H9 (cell line): ENCODE measurements at regions not wholly inside any gene's neighbourhood (a gene's known extent, or its start where the extent isn't known, plus 50 kb on each side); places are given as distances from the start of the nearest gene placed in this dataset.

Experiments
- DNase-seq: peaks from one replicate; pipeline ENCODE4 v3.0.0-alpha.2; 2017
- H2AFZ ChIP-seq: one replicate; pipeline ENCODE4 v1.6.1; 2013; ENCODE audit warnings: mild to moderate bottlenecking, low read length, control low read depth, moderate library complexity
- H2AK5ac ChIP-seq: 2 replicates; pipeline ENCODE4 v1.6.1; 2013; ENCODE audit warnings: low read length, control low read depth, mixed read lengths; ENCODE audit not compliant: insufficient read length
- H2BK120ac ChIP-seq: one replicate; pipeline ENCODE4 v1.6.1; 2013; ENCODE audit warnings: low read depth, mild to moderate bottlenecking, low read length, control low read depth, inconsistent platforms; ENCODE audit not compliant: poor library complexity, severe bottlenecking
- H2BK12ac ChIP-seq: 2 replicates; pipeline ENCODE4 v1.6.1; 2013; ENCODE audit warnings: low read length, control low read depth, mixed read lengths, low read depth; ENCODE audit not compliant: insufficient read length
- H2BK15ac ChIP-seq: 2 replicates; pipeline ENCODE4 v1.6.1; 2013; ENCODE audit warnings: low read depth, low read length, control low read depth
- H2BK20ac ChIP-seq: one replicate; pipeline ENCODE4 v1.6.1; 2013; ENCODE audit warnings: low read depth, mild to moderate bottlenecking, low read length, control low read depth, inconsistent platforms; ENCODE audit not compliant: poor library complexity, severe bottlenecking
- H2BK5ac ChIP-seq: 2 replicates; pipeline ENCODE4 v1.6.1; 2013; ENCODE audit warnings: low read length, control low read depth, mixed read lengths; ENCODE audit not compliant: insufficient read length
- H3K14ac ChIP-seq: 2 replicates; pipeline ENCODE4 v1.6.1; 2013; ENCODE audit warnings: low read length, control low read depth; ENCODE audit not compliant: insufficient read depth
- H3K18ac ChIP-seq: 2 replicates; pipeline ENCODE4 v1.6.1; 2013; ENCODE audit warnings: low read depth, mild to moderate bottlenecking, mixed read lengths, low read length, control low read depth; ENCODE audit not compliant: insufficient read length
- H3K23ac ChIP-seq: 2 replicates; pipeline ENCODE4 v1.6.1; 2013; ENCODE audit warnings: low read length, control low read depth, mixed read lengths, low read depth; ENCODE audit not compliant: insufficient read length
- H3K23me2 ChIP-seq: 2 replicates; pipeline ENCODE4 v1.6.1; 2013; ENCODE audit warnings: low read depth, mild to moderate bottlenecking, mixed read lengths, low read length, control low read depth; ENCODE audit not compliant: insufficient read length, poor library complexity, severe bottlenecking
- H3K27ac ChIP-seq: 2 replicates; pipeline ENCODE4 v1.5.1; 2013; ENCODE audit warnings: low read length, control low read depth, mixed read lengths, low read depth; ENCODE audit not compliant: insufficient read length
- H3K27me3 ChIP-seq: 2 replicates; pipeline ENCODE4 v1.6.1; 2013; ENCODE audit warnings: low read length, control low read depth, inconsistent platforms; ENCODE audit not compliant: insufficient read depth
- H3K4ac ChIP-seq: 2 replicates; pipeline ENCODE4 v1.6.1; 2013; ENCODE audit warnings: low read depth, mild to moderate bottlenecking, control low read depth, inconsistent platforms, low read length, moderate library complexity
- H3K4me1 ChIP-seq: 2 replicates; pipeline ENCODE4 v1.6.1; 2013; ENCODE audit warnings: low read length, control low read depth, inconsistent platforms; ENCODE audit not compliant: insufficient read depth
- H3K4me2 ChIP-seq: 2 replicates; pipeline ENCODE4 v1.6.1; 2013; ENCODE audit warnings: low read length, control low read depth, mixed read lengths; ENCODE audit not compliant: insufficient read length, insufficient read depth
- H3K56ac ChIP-seq: 2 replicates; pipeline ENCODE4 v1.6.1; 2013; ENCODE audit warnings: low read depth, mild to moderate bottlenecking, mixed read lengths, low read length, control low read depth; ENCODE audit not compliant: insufficient read length
- H3K79me1 ChIP-seq: 2 replicates; pipeline ENCODE4 v1.6.1; 2013; ENCODE audit warnings: low read depth, mild to moderate bottlenecking, moderate library complexity, low read length, control low read depth, inconsistent platforms; ENCODE audit not compliant: insufficient read depth, poor library complexity, severe bottlenecking
- H3K79me2 ChIP-seq: 2 replicates; pipeline ENCODE4 v1.6.1; 2013; ENCODE audit warnings: low read length, control low read depth, inconsistent platforms; ENCODE audit not compliant: insufficient read depth
- H3K9ac ChIP-seq: 2 replicates; pipeline ENCODE4 v1.6.1; 2013; ENCODE audit warnings: low read length, control low read depth, mixed read lengths; ENCODE audit not compliant: insufficient read length; ENCODE audit errors: extremely low read depth
- H3K9me3 ChIP-seq: one replicate; pipeline ENCODE4 v1.6.1; 2013; ENCODE audit warnings: low read depth, low read length, inconsistent platforms; ENCODE audit not compliant: control insufficient read depth
- H3T11ph ChIP-seq: one replicate; pipeline ENCODE4 v1.6.1; 2013; ENCODE audit warnings: mild to moderate bottlenecking, low read length, control low read depth, inconsistent platforms
- H4K20me1 ChIP-seq: one replicate; pipeline ENCODE4 v1.6.1; 2013; ENCODE audit not compliant: control insufficient read depth, insufficient read length, insufficient read depth
- H4K5ac ChIP-seq: 2 replicates; pipeline ENCODE4 v1.6.1; 2013; ENCODE audit warnings: low read depth, mild to moderate bottlenecking, mixed read lengths, low read length, control low read depth; ENCODE audit not compliant: insufficient read length
- H4K8ac ChIP-seq: replicated peaks from 2 replicates; pipeline ENCODE4 v1.6.1; 2013; ENCODE audit warnings: low read length, control low read depth, mixed read lengths, low read depth; ENCODE audit not compliant: insufficient read length
- H4K91ac ChIP-seq: 2 replicates; pipeline ENCODE4 v1.6.1; 2013; ENCODE audit warnings: low read depth, mild to moderate bottlenecking, moderate library complexity, mixed read lengths, low read length, control low read depth; ENCODE audit not compliant: insufficient read length
- H3K27ac Mint-ChIP-seq, 3 experiments: 2 replicates in 2 of 3; 3 replicates in 1 of 3; pipeline ENCODE4 v1.8.0; 2020 to 2021; ENCODE audit warnings: mixed read lengths in 3 of 3, mild to moderate bottlenecking in 1 of 3, moderate library complexity in 1 of 3
- H3K27me3 Mint-ChIP-seq: 2 replicates; pipeline ENCODE4 v1.8.0; 2021; ENCODE audit warnings: low read depth, mild to moderate bottlenecking, moderate library complexity, mixed read lengths
- H3K36me3 Mint-ChIP-seq, 3 experiments: 2 replicates in 2 of 3; 3 replicates in 1 of 3; pipeline ENCODE4 v1.8.0; 2020 to 2021; ENCODE audit warnings: low read depth in 3 of 3, mixed read lengths in 3 of 3; ENCODE audit not compliant: insufficient read depth in 1 of 3
- H3K4me1 Mint-ChIP-seq, 2 experiments: 2 replicates each; pipeline ENCODE4 v1.8.0; 2020; ENCODE audit warnings: mixed read lengths in 2 of 2
- H3K4me3 Mint-ChIP-seq, 2 experiments: 2 replicates in 1 of 2; 3 replicates in 1 of 2; pipeline ENCODE4 v1.8.0; 2020 to 2021; ENCODE audit warnings: mild to moderate bottlenecking in 2 of 2, mixed read lengths in 2 of 2, moderate library complexity in 1 of 2
- H3K9me3 Mint-ChIP-seq, 2 experiments: 2 replicates in 1 of 2; 3 replicates in 1 of 2; pipeline ENCODE4 v1.8.0; 2020; ENCODE audit warnings: mild to moderate bottlenecking in 2 of 2, mixed read lengths in 2 of 2, moderate library complexity in 1 of 2
- WGBS: extraction: QIAGEN DNeasy Blood & Tissue Kit; methylation state at CpG from one replicate; pipeline ENCODE4 v1.1.7; 2013; ENCODE audit warnings: missing lambda C conversion rate, low lambda C conversion rate, mixed read lengths; ENCODE audit not compliant: insufficient read length; ENCODE audit errors: extremely low coverage; 5-methylcytosine and 5-hydroxymethylcytosine counted together
- TF ChIP-seq, protein P1 (sequence below): fragments of 200-600 bp; sonication (generic); conservative IDR thresholded peaks from 3 replicates; pipeline ENCODE4 v1.8.0; 2021; ENCODE audit warnings: antibody characterized with exemption, mild to moderate bottlenecking

DNA sequence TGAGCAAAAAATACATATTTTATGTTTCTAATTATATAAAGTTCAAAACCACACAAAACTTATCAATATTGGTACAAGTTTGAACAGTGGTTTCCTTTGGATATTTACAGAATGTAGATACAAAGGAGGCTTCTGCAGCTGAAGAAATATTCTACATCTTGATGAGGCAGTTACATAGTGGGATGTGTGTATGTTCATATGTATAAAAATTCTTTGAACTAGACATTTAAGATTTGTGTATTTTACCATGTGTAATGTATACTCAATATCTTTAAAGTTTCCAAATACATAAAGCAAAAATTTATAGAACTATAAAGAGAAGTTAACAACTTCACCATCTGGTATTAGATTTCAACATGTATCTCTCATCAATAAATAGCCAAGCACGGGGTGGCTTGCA lies 80.7 kb upstream of the TNFSF4 start:
- Histone ChIP-seq H3K4me1 (no peaks in the 10 kb centered on the region), H2BK12ac (no peak overlapping the region), H4K91ac (no peak overlapping the region), H2AFZ (no peak overlapping the region), H2BK15ac (no peak overlapping the region), H3K14ac (no peak overlapping the region), H3K23me2 (no peaks in the 10 kb centered on the region), H3K4me2 (no peak overlapping the region), H2BK120ac (no peak overlapping the region), H3T11ph (no peak overlapping the region), H4K8ac (no peak overlapping the region), H4K20me1 (no peaks in the 10 kb centered on the region), H3K27ac (no peak overlapping the region), H3K23ac (no peak overlapping the region), H3K79me1 (no peaks in the 10 kb centered on the region), H2BK20ac (no peak overlapping the region), H3K9me3 (no peaks in the 10 kb centered on the region), H2BK5ac (no peak overlapping the region), H3K18ac (no peak overlapping the region), H3K4ac (no peak overlapping the region), H3K79me2 (no peaks in the 10 kb centered on the region), H3K27me3 (no peaks in the 10 kb centered on the region), H2AK5ac (no peak overlapping the region), H3K56ac (no peak overlapping the region), H4K5ac (no peak overlapping the region), H3K9ac (no peak overlapping the region)
- peaks cover 9 to 12% of the 10 kb centered on the region in 2 experiments for H3K4me1 Mint-ChIP-seq
- no peak for DNase-seq
- no peaks in the 10 kb centered on the region; a peak in 1 of 5 replicates for H3K9me3 Mint-ChIP-seq
- WGBS: no CpG with 5 or more reads among the region's 1 CpG
- H3K4me3 Mint-ChIP-seq: no peak overlapping the region
- no peak overlapping the region for H3K27ac Mint-ChIP-seq
- H3K27me3 Mint-ChIP-seq: no peaks in the 10 kb centered on the region
- TF ChIP-seq, protein P1, sequence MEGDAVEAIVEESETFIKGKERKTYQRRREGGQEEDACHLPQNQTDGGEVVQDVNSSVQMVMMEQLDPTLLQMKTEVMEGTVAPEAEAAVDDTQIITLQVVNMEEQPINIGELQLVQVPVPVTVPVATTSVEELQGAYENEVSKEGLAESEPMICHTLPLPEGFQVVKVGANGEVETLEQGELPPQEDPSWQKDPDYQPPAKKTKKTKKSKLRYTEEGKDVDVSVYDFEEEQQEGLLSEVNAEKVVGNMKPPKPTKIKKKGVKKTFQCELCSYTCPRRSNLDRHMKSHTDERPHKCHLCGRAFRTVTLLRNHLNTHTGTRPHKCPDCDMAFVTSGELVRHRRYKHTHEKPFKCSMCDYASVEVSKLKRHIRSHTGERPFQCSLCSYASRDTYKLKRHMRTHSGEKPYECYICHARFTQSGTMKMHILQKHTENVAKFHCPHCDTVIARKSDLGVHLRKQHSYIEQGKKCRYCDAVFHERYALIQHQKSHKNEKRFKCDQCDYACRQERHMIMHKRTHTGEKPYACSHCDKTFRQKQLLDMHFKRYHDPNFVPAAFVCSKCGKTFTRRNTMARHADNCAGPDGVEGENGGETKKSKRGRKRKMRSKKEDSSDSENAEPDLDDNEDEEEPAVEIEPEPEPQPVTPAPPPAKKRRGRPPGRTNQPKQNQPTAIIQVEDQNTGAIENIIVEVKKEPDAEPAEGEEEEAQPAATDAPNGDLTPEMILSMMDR: no peak
- no peaks in the 10 kb centered on the region for H3K36me3 Mint-ChIP-seq
